Uterus (tissue), 2 donors: ENCODE measurements at regions not wholly inside any gene's neighbourhood (a gene's known extent, or its start where the extent isn't known, plus 50 kb on each side); places are given as distances from the start of the nearest gene placed in this dataset.

Experiments
- POLR2A ChIP-seq, 2 donors: fragments of 450-650 bp; IDR thresholded peaks; one replicate each; pipeline ENCODE4 v1.6.1; 2016; ENCODE audit warnings: antibody characterized with exemption in 2 of 2, mild to moderate bottlenecking in 1 of 2, moderate library complexity in 1 of 2
- TF ChIP-seq, protein P1 (sequence below), 4 experiments: fragments of 200-600 bp in 2 of 4; fragments of 450-650 bp in 2 of 4; sonication (generic) in 2 of 4; IDR thresholded peaks; one replicate each; pipeline ENCODE4 v1.5.1; 2016 to 2019; ENCODE audit warnings: antibody characterized with exemption in 4 of 4, mild to moderate bottlenecking in 2 of 4, moderate library complexity in 1 of 4

DNA sequence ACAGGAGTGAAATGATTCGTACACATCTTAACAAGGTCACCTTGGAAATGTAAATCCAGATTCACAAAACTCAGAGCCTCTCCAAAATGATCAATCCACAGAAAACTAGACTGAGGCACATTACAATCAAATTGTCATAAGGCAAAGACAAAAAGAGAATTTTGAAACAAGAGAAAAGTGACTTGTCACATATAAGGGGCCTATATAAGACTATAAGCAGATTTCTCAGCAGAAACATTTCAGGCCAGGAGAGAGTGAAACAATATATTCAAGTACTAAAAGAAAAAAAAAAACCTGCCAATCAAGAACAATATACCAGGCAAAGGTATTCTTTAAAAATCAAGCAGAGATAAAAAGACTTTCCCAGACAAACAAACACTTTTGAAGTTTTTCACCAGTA is 429.1 kb downstream of the BCAT1 start:
- TF ChIP-seq, protein P1, sequence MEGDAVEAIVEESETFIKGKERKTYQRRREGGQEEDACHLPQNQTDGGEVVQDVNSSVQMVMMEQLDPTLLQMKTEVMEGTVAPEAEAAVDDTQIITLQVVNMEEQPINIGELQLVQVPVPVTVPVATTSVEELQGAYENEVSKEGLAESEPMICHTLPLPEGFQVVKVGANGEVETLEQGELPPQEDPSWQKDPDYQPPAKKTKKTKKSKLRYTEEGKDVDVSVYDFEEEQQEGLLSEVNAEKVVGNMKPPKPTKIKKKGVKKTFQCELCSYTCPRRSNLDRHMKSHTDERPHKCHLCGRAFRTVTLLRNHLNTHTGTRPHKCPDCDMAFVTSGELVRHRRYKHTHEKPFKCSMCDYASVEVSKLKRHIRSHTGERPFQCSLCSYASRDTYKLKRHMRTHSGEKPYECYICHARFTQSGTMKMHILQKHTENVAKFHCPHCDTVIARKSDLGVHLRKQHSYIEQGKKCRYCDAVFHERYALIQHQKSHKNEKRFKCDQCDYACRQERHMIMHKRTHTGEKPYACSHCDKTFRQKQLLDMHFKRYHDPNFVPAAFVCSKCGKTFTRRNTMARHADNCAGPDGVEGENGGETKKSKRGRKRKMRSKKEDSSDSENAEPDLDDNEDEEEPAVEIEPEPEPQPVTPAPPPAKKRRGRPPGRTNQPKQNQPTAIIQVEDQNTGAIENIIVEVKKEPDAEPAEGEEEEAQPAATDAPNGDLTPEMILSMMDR (IDR thresholded peaks at IDR 0.05): no peak
- TF ChIP-seq POLR2A (IDR thresholded peaks at IDR 0.05): no peak
